OCI-LY3 (cell line): ENCODE measurements at regions not wholly inside any gene's neighbourhood (a gene's known extent, or its start where the extent isn't known, plus 50 kb on each side); places are given as distances from the start of the nearest gene placed in this dataset.

Experiments used
- H2AFZ ChIP-seq: fragments of 200-600, 300-600 bp; shearing (Covaris generic); 2 replicates; pipeline ENCODE4 v1.6.0; 2014; ENCODE audit warnings: antibody characterized with exemption, low read depth, low read length
- H3K27ac ChIP-seq: fragments of 200-600, 300-600 bp; sonication (generic); 2 replicates; pipeline ENCODE4 v1.5.1; 2014; ENCODE audit warnings: mild to moderate bottlenecking, low read length, moderate library complexity, mixed read lengths
- H3K27me3 ChIP-seq: fragments of 200-600, 300-600 bp; sonication (generic); 2 replicates; pipeline ENCODE4 v1.6.1; 2014; ENCODE audit warnings: low read depth, low read length, mixed read lengths
- H3K36me3 ChIP-seq: fragments of 200-600, 300-600 bp; sonication (generic); replicated peaks from 2 replicates; pipeline ENCODE3; 2014; ENCODE audit warnings: low read depth, low read length, mixed read lengths
- H3K4me1 ChIP-seq: fragments of 300-600, 200-600 bp; sonication (generic); 2 replicates; pipeline ENCODE4 v1.6.1; 2014; ENCODE audit warnings: low read length, mixed read lengths
- H3K4me2 ChIP-seq: fragments of 200-600, 300-600 bp; sonication (generic); 2 replicates; pipeline ENCODE4 v1.6.1; 2014; ENCODE audit warnings: low read length, mixed read lengths
- H3K4me3 ChIP-seq: fragments of 300-600, 200-600 bp; sonication (generic); 2 replicates; pipeline ENCODE4 v1.5.1; 2014; ENCODE audit warnings: antibody characterized with exemption, mild to moderate bottlenecking, low read length, moderate library complexity
- H3K79me2 ChIP-seq: fragments of 300-600, 200-600 bp; shearing (Covaris generic); 2 replicates; pipeline ENCODE4 v1.6.1; 2014; ENCODE audit warnings: mild to moderate bottlenecking, low read length, mixed read lengths
- H3K9ac ChIP-seq: fragments of 300-600, 200-600 bp; shearing (Covaris generic); 2 replicates; pipeline ENCODE4 v1.6.0; 2014; ENCODE audit warnings: mild to moderate bottlenecking, low read length, moderate library complexity
- H3K9me3 ChIP-seq: fragments of 200-600, 300-600 bp; shearing (Covaris generic); 2 replicates; pipeline ENCODE4 v1.6.1; 2014; ENCODE audit warnings: low read length, mixed read lengths; ENCODE audit not compliant: insufficient read depth
- H4K20me1 ChIP-seq: fragments of 200-600, 300-600 bp; sonication (generic); 2 replicates; pipeline ENCODE4 v1.6.1; 2016; ENCODE audit warnings: low read length, mixed read lengths; ENCODE audit not compliant: insufficient read depth
- EZH2phosphoT487 ChIP-seq: fragments of 200-600 bp; shearing (Covaris generic); IDR thresholded peaks from 2 replicates; pipeline ENCODE4 v1.6.1; 2018; ENCODE audit warnings: antibody characterized with exemption, mixed run types, low read depth
- TF ChIP-seq, protein P1 (sequence below): fragments of 200-600, 300-600 bp; sonication (generic); IDR thresholded peaks from 2 replicates; pipeline ENCODE4 v1.5.1; 2014; ENCODE audit warnings: antibody characterized with exemption, low read length, low read depth

DNA sequence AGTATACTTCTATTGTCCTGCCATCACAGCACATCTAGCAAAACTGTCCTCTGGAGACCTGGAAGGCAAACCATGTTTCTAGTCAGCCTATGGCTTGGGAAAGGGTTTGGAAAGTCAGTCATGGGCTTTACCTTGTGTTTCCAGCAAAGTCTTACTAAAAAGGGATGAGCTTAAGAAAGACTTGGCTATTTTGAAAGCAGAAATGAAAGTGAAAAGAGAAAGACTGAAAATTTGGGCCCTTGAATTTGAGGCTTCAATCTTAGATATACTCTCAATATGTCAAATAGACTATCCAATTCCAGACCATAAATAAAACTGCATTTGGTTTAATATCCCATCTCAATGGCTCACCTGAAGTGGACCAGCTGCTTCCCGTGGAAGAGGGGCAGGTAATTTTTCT is 127.9 kb downstream of the ZNF330 start:
- H3K4me2 ChIP-seq: peak overlapping the region; percentile 10
- H3K27ac ChIP-seq: no peak overlapping the region
- H3K9me3 ChIP-seq: no peaks in the 10 kb centered on the region
- H3K36me3 ChIP-seq: no peaks in the 10 kb centered on the region
- peaks cover 17% of the 10 kb centered on the region for H3K4me1 ChIP-seq
- no peak overlapping the region for H3K4me3 ChIP-seq
- no peak overlapping the region for H3K9ac ChIP-seq
- H3K79me2 ChIP-seq: no peaks in the 10 kb centered on the region
- no peaks in the 10 kb centered on the region for H4K20me1 ChIP-seq
- no peaks in the 10 kb centered on the region for H3K27me3 ChIP-seq
- TF ChIP-seq EZH2phosphoT487: no peak
- no peak overlapping the region for H2AFZ ChIP-seq

DNA sequence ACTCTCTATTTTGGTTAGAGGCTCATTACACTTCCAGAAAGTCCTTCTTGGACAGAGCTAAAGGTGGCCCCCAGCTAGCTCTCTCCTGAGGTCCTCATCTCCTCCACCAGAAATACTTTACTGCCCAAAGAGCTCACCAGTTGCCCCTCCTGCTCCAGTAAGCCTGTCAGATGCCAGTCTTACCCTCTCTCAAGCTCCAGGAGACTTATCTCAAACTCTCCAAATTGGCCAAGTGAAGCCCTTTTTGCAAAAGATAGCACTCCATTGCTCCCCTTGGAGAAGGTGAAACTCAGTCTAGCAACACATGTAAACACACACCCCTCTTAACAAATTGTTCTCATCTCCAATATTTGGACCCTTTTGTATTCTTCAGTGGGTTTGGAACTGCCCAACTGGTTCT is 128.5 kb downstream of the ZNF330 start:
- Histone ChIP-seq H4K20me1 (no peaks in the 10 kb centered on the region), H3K27ac (no peak overlapping the region), H3K4me2 (no peak overlapping the region), H3K36me3 (no peaks in the 10 kb centered on the region), H3K4me3 (no peak overlapping the region), H2AFZ (no peak overlapping the region), H3K9me3 (no peaks in the 10 kb centered on the region), H3K27me3 (no peaks in the 10 kb centered on the region), H3K9ac (no peak overlapping the region), H3K79me2 (no peaks in the 10 kb centered on the region), H3K4me1 (peaks cover 17% of the 10 kb centered on the region)
- TF ChIP-seq, protein P1, sequence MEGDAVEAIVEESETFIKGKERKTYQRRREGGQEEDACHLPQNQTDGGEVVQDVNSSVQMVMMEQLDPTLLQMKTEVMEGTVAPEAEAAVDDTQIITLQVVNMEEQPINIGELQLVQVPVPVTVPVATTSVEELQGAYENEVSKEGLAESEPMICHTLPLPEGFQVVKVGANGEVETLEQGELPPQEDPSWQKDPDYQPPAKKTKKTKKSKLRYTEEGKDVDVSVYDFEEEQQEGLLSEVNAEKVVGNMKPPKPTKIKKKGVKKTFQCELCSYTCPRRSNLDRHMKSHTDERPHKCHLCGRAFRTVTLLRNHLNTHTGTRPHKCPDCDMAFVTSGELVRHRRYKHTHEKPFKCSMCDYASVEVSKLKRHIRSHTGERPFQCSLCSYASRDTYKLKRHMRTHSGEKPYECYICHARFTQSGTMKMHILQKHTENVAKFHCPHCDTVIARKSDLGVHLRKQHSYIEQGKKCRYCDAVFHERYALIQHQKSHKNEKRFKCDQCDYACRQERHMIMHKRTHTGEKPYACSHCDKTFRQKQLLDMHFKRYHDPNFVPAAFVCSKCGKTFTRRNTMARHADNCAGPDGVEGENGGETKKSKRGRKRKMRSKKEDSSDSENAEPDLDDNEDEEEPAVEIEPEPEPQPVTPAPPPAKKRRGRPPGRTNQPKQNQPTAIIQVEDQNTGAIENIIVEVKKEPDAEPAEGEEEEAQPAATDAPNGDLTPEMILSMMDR: no peak
- no peak for TF ChIP-seq EZH2phosphoT487

DNA sequence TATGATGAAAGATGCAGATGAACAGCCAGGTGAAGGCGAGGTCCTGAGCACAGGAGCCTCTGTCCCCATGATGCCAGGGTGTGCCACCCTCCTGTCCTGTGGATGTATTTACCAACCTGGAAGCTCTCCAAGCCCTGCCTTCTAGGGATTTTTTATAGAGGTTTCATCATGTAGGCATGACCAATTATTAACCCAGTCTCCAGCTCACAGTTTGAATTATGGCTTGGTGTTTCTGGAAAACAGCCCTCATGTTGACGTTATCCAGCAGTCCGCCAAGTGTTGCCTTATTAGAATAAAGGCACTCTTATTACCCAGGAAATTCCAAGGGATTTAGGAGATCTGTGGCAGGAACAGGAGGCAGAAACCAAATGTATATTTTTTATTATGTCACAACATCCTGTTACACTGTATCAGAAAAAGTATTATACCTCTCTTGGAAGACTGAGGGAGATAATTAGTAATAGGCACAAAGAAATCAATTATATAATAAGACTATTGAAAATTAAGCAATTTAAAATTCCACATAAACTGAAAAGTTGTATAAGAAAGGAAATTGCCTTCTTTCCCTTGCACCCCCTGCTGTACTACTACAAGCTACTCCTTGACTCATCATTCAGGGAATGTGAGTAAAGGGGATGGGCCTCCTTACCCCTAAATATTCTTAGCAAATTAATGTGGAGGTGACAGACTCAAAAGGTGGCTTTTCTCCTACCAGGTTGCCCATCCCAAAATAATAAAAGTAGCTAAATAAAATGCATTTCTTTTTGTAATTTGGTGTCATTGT is 129.6 kb downstream of the ZNF330 start:
- Histone ChIP-seq H3K9ac (no peak overlapping the region), H3K27me3 (no peaks in the 10 kb centered on the region), H3K36me3 (no peaks in the 10 kb centered on the region), H3K79me2 (no peaks in the 10 kb centered on the region), H3K4me2 (no peak overlapping the region), H2AFZ (no peak overlapping the region), H3K4me3 (no peak overlapping the region), H3K4me1 (peaks cover 17% of the 10 kb centered on the region), H3K27ac (no peak overlapping the region), H4K20me1 (no peaks in the 10 kb centered on the region), H3K9me3 (no peaks in the 10 kb centered on the region)
- TF ChIP-seq, protein P1: no peak
- TF ChIP-seq EZH2phosphoT487: no peak

DNA sequence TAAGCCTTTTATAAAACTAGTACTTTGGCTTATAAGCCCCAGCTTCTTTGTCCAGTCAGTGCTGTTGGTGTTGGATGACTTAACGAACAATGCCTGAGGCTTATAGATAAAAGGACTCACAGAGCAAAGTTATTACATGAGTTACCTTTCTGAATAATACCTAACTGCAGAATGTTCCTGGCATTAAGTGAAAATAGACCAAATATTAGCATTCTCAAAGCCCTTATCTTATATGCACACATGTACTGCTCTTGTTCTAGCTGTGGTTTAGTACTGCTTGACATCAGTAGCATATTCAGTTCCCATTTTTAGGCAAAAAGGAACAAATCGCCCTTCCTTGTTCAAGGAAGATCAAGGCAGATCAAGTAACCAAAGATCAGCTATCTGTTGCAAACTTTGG is 131.6 kb downstream of the ZNF330 start:
- no peak overlapping the region for H3K9ac ChIP-seq
- no peaks in the 10 kb centered on the region for H4K20me1 ChIP-seq
- no peaks in the 10 kb centered on the region for H3K36me3 ChIP-seq
- no peaks in the 10 kb centered on the region for H3K27me3 ChIP-seq
- no peak overlapping the region for H3K27ac ChIP-seq
- H3K4me2 ChIP-seq: no peak overlapping the region
- no peaks in the 10 kb centered on the region for H3K9me3 ChIP-seq
- TF ChIP-seq, protein P1: no peak
- no peak for TF ChIP-seq EZH2phosphoT487
- no peaks in the 10 kb centered on the region for H3K79me2 ChIP-seq
- no peak overlapping the region for H3K4me3 ChIP-seq
- H3K4me1 ChIP-seq: peaks cover 17% of the 10 kb centered on the region
- H2AFZ ChIP-seq: no peak overlapping the region
